Esophagus muscularis mucosa (tissue), 4 donors: ENCODE measurements at regions not wholly inside any gene's neighbourhood (a gene's known extent, or its start where the extent isn't known, plus 50 kb on each side); places are given as distances from the start of the nearest gene placed in this dataset.

Experiments
- CTCF ChIP-seq, 3 experiments: fragments of 200-600 bp in 2 of 3; fragments of 450-650 bp in 1 of 3; sonication (generic) in 2 of 3; IDR thresholded peaks; one replicate each; pipeline ENCODE4 v1.5.1; 2017 to 2019; ENCODE audit warnings: antibody characterized with exemption in 3 of 3, mild to moderate bottlenecking in 2 of 3, moderate library complexity in 1 of 3
- EP300 ChIP-seq: sonication (generic); formaldehyde crosslinking; IDR thresholded peaks from one replicate; pipeline ENCODE4 v1.6.1; 2017; ENCODE audit warnings: antibody characterized with exemption
- POLR2A ChIP-seq: fragments of 450-650 bp; IDR thresholded peaks from one replicate; pipeline ENCODE4 v1.6.1; 2017; ENCODE audit warnings: antibody characterized with exemption, moderate library complexity, mild to moderate bottlenecking, low read depth
- POLR2AphosphoS5 ChIP-seq, 2 donors: sonication (generic); formaldehyde crosslinking; IDR thresholded peaks; one replicate each; pipeline ENCODE4 v1.6.1; 2017; ENCODE audit warnings: antibody characterized with exemption in 2 of 2

- TF ChIP-seq POLR2A (no peak), POLR2AphosphoS5 (IDR thresholded peaks at IDR 0.05) (no peak), CTCF (IDR thresholded peaks at IDR 0.05) (no peak), EP300 (no peak)
Measured at GRCh38 chr1:87565861-87566260, 237.2 kb downstream of the LMO4 start.
